GM19035 (cell line): ENCODE measurements at regions not wholly inside any gene's neighbourhood (a gene's known extent, or its start where the extent isn't known, plus 50 kb on each side); places are given as distances from the start of the nearest gene placed in this dataset.
"Not testable (repeated sequence)": the region's sequence is repeated elsewhere in the genome, so short reads cannot be mapped to it uniquely, and the experiment has no call there.

Source experiments
- ATAC-seq: cut with Tn5 transposase; IDR thresholded peaks from one replicate; pipeline ENCODE4 v1.9.1; 2021; ENCODE audit not compliant: unreplicated experiment

DNA sequence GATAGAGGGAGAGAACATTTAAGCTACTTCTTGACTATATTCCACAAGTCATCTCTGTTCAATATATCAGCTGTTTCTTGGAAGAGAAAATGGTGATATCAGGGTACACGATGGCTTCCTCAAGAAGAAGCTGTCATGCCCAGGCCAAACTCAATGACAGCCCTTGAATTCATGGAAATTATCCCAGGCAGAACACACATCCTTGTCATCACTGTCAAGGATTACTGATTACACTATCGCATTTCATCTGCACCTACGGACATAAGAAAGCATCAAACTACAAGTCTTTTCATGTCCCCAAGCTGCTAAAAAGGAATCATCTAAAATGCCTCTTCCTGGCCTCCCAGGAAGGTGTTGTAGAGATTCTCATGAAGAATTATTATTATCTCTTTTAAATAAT is 165.2 kb upstream of the SLC7A11 start:
- no peak for ATAC-seq

DNA sequence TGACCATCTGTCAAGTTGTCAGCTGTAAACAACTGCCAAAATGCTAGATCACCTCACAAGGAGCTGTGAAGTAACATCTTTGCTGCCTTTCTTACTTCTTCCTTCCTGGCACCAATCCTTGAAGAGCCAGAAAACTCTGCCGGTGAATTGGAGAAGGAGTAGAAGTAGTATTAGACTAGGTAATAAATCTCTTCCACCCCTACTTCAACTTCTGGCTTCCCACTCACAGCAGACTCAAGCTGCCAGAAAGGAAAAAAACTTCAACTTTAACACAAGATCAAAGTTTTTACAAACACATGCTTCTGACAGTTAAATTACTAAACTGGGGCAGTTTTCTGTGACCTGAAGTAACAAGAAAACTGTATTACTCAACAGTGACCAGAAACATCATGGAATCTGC is 164.7 kb upstream of the SLC7A11 start:
- ATAC-seq = no peak

DNA sequence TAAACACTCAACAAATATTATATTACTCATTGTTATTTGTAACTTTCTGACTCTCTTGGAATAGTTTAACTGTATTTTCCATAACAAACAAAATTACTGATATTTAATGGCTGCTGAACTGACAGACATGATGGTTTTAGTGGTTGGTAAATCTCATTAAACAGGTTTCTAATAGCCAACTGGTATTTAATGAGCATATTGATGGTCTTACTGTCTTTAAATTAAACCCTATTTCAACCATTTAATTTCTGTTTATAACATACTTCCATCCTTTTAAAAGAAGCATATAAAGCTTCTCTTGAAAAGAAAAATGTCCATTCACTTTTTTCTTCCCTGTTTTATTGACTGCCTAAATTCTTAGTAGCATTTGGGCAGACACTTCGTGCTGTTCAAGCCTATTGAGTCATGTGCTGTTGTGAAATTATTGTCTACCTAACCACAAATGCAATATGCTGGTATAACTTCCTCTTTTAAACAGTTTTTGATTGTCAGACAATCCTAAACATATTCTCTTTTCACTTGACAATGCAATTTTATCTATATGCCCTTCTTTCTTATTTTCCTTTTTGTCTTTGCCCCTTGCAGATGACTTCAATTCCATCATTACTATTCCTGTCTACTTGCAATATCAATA is 163.9 kb upstream of the SLC7A11 start:
- ATAC-seq = peak; percentile 72

DNA sequence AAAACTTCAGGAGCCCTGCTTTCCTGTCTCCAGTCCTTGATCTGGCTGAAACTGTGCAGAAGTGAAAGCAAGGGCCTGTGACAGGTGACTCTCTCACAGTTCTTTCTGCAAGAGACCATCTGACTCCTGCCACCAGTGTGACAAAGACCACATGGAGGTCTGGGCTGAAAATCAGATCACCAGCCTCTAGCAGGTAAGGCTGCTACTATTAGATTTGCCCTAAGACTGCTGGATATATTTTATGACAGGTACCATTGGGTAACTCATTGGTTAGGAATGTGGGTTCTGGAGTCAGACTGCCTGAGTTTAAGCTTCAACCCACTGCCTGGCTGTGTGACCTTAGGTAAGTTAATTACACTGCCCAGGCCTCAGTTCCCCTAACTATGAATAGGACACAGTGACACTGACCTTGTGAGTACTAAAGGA is 163.3 kb upstream of the SLC7A11 start:
- peak; percentile 57 for ATAC-seq

DNA sequence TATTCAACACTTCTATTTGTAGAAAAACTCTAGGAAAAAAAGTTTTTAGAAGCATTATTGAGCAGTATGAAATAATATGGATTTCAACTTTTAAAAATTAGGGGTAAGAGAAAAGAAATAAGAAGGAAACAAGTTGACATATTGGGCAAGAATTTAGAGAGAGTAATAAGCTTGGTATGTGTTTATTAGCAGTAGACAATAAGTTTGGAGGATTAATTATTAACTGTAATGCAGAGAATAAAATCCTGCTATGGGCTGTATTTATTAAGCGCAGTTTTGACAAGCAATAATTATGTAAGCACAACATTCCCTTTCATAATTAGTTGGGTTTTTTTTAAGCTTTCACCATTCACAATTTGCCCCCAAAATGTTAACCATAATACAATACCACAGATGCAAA is 162.7 kb upstream of the SLC7A11 start:
- no peak for ATAC-seq

DNA sequence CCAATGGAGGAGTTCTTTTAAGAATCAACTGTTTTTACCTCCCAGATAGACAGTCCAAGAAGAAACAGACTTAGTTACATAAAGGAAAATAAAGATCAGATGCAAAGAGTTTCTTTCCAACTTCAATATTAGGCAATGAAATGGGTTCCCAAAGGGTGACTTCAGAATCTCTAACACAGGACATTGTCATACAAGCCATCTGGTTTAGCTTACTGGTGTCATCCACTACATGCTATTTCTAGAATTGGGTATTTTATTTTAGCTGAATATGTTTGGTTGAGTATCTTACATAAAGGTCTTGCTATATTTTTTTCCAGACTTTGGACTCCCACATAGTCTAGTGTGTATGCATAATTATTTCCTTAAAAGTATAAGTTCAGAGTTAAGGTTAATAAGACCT is 162.1 kb upstream of the SLC7A11 start:
- ATAC-seq = no peak

DNA sequence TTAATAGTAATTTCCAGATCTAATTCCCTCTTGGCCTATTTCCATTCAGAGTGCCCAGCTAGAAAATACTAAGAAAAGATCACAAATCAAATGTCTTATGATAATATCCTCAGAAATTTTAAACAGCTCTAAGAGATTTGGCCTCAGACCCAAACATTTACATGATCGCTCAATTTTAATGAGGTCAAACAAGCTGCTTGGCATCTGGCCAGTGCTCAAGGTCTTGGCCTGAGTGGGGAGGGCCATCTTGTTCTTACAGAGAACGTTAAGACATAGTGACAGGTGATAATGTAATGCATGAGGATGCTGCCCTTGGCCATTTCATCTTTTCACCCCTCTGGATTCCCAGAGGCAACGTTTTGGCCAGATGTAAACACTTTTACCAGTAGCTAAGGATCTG is 159.2 kb upstream of the SLC7A11 start:
- ATAC-seq = no peak

DNA sequence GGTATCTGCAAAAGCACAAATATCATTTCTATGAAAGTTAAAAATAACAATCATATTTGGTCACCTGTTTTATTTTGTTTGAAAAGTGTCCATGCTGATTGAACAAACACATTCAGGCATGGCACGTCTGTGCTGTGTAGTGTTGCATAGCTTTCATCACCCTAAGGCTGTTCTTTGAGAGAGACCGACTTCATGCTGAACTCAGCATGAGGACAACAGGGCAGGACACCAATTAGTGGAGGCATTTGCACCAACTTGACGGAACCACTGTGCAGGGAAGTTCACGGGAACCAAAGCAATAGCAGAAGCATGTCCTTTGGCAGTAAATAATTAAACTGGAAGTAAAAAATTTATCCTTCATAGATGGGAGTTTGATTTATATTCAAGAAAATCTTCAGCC is 158.4 kb upstream of the SLC7A11 start:
- no peak for ATAC-seq

DNA sequence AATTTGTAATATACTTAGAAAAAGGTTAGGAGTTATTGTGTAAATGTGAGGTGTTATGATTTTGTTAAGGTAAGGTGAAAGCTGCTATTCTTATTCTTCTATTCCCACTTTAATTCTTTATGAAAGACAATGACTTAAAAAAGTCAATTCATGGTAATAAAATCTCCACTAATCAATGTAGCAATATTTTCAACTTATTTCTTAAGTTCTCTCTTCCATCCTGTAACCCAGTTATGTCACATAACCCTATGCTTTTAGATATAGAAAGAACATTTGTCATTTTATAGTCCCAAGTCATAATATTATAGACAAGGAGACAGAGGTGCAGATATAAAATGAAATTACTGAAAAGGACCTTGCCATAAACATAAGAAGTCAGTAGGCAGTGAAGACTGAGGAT is 157.9 kb upstream of the SLC7A11 start:
- no peak for ATAC-seq

DNA sequence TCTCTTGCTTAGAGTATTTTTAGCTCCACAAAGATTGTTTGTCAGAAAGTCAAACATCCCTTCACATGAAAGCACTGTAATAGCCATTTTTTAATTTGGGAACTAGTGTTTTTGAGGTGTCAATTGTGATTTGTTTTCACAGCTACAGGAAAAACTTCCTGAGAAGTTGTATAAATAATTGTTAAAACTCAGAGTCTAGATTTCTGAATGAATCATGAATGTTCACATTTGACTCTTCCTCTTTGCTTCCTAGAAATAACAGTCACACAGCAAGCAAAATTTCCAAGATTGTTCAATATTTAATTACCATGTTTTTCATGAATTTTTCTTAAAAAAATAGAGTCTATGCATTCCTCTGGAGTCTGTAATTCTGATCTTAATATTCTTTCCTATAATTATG is 156.9 kb upstream of the SLC7A11 start:
- ATAC-seq = no peak

DNA sequence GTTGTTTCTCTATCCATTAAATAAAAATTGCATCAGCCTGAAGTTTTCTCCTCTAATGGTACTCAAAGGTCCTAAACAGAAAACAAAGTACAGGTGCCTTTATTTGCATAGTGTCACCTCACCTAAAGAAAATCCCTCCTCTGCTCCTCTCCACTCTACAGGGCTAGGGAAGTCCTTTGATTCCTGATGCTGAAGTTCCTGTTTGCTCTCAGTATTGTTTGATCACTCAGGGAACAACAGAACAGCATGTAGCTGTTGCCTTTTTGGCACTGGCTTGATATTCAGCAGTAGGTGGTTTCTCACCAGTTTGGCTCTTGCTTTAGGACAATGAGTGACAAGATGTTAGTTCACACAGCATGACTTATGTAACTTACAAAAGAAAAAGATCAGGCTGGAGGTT is 156.2 kb upstream of the SLC7A11 start:
- ATAC-seq = no peak

DNA sequence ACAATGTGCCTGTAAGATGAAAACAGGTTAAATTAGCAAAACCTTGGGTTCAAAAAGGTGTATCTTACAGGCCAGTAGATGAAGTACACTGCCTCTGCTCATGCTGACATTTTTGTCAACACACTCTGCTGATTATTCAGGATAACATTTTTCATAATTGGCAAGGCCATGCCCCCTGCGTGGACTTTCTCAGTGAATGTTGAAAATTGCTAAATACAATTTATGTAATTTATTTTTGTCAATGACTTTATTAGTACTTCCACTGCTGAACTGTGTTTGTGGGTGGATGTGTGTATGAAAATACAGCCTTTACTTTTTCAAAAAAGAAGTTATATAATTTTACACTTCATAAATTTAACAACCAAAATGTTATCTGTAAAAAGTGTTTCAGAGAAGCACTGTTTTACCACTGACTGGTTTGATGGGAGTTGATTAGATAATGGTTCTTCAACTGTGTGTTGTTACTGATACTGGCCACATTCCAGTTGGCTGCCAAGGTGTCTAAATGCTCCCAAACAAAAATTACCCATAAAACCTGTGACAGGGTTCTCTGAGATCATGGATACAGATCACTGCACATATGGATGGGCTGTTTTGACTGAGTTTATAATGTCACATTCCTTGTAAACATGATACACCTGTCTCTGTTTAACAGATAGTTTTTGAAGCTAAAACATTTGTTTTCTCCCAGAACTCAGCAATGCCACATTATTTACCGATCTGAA is 151.9 kb upstream of the SLC7A11 start:
- no peak for ATAC-seq

DNA sequence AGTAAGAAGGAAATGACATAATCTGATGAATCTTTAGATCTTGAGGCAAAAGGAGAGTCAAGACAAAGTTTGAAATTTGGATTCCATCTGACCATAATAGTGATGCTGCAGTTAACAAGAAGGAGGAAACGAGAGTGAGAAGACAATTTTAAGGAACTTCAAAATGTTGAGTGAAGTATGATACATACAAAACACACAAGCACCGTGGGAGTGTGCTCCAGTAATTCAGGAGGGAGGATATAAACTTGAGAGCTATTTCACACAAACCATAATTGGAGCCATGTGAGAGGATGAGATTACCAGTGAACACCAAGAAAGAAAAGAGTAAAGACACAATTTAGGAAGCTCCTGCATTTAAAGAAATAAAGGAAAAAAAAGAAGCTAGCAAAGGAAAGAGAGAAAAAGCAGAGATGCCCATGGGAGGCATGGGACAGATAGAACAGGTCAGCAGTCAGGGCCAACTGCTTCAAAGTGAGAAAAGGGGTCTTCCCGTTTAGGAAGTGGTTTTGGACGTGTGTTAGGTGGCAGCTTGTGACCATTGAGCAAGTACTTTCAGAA is 150.7 kb upstream of the SLC7A11 start:
- no peak for ATAC-seq

DNA sequence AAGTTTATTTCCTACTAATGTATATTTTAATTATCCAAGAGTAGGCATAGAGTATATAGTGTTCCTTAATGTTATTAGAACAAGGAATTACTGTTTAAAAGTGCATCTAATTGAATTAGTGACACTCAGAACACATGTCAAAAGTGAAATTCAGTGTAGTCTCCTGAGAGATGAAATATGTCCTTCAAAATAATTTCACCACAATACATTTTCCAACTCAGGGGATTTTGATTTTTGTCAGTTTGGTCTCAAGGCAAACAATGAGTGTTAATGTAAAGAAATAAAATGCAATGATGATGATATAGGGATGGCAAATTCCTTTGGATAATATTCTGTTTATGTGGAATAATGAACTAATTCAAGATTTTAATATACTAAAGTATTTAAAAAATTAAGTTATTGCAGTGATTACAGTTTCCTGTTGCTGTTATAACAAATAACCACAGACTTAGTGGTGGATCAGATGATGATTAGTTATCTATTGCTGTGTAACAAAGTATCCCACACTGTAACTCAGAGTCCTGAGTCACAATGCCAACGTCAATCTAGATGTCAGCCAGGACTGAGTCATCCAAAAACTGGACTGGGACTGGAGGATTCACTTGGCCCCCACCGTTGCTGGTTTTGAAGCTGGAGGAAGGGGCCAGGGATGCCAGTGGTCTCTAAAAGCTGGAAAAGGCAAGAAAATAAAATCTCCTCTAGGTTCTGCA is 148.0 kb upstream of the SLC7A11 start:
- no peak for ATAC-seq

DNA sequence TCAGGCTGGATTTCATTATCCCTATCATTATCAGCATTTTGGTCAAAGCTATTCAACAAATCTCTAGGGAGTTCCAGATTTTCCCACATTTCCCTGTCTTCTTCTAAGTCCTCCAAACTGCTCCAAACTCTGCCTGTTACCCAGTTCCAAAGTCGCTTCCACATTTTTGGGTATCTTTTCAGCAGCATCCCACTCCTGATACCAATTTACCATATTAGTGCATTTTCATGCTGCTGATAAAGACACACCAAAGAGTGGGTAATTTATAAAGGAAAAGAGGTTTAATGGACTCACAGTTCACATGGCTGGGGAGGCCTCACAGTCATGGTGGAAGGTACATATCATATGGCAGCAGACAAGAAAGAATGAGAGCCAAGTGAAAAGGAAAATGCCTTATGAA is 132.8 kb upstream of the SLC7A11 start:
- ATAC-seq = no peak

DNA sequence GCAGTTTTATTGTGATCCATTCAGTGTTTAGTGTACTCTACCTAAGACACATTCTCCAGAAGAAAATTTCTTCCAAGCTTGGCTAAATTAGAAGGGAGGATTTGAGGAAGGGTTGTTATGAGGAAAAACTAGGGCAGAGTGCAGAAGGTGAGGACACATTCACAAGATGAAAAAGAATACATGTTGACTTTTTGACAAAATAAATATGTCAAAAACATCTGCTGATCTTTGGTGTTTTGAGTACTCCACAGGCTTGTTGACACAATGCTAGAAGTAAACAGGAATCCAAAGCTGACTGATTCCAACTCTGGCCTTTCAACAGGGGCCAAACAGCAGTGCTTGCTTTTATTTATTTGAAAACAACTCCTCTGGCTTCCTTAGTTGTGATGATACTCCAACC is 125.8 kb upstream of the SLC7A11 start:
- no peak for ATAC-seq

DNA sequence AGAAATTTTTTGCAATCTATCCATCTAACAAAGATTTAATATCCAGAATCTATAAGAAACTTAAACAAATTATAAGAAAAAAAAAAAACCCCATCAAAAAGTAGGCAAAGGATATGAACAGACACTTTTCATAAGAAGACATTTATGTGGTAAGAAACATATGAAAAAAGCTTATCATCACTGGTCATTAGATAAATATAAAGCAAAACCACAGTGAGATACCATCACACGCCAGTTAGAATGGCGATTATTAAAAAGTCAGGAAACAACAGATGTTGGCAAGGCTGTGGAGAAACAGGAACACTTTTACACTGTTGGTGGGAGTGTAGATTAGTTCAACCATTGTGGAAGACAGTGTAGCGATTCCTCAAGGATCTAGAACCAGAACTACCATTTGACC is 110.3 kb upstream of the SLC7A11 start:
- ATAC-seq = not testable (repeated sequence)

DNA sequence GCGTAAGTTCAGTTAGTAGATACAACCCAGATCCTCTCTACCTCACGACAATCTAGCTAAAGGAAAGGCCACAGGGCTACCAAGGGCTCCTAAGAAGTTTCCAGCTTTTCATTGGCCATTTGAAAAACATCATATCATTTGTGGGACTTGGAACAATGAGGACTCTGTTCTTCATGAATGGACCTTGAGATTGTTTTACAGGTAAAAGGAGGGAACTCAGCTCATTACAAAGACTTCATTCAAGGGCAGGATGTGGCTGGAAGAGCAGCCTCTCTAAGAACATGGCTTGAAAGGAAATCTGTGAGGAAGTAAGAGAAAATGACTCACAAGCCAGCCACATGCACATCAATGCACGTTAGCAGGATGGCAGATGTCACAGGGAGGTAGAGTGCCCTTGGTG is 105.9 kb upstream of the SLC7A11 start:
- ATAC-seq = no peak

DNA sequence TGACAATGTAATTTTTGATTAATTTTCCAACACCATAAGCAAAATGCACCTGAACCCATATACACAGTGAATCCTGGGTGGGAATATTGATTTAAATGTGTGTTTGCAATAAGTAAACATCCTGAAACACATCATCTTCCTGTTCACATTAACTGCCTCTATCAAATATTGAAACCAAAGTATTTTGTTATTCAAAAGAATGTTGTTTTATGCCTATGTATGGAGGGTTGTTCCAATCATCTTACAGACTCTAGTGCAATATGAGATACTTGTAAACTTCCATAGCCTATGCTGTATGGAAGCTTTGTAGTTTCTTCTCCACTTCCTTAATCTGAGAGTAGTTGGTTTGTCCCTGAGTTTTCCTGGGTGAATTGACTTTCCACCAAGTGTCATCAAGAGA is 105.4 kb upstream of the SLC7A11 start:
- ATAC-seq = no peak

DNA sequence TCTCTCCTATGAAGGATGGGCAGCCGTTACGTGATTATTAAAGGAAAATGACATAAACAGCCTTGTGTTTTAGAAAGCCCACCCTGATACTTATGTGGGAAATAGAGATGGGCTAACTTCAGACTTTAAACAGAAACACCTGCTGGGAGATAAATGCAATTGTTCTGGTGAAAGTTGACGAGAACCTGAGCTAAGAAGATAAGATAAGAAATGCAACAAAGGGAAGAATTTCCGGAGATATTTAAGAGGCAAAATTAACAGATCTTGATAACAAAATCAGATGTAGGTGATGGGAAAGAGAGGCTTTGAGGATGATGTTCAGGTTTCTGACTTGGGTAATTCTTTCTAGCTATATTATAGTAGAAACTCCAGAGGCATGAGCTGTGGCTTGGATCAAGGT is 102.7 kb upstream of the SLC7A11 start:
- no peak for ATAC-seq

DNA sequence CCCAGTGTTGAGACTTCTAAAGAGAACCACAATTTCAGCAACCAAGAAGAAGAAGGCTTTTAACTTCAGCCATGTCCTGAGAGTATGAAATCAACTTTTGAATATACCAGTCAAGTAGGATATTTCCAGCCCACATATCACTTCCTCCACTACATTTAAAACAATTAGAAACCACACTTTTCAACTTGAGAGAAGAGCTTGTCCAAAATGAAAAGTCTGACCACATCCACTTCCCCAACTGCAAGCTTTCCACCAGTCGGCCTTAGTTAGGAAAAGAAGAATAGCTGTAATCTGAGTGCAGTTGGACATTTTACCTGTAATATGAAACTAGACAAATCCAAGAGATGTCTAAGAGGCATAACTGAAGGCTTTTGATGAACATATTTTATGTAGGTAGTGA is 101.9 kb upstream of the SLC7A11 start:
- no peak for ATAC-seq
